Ectodermal cell (in vitro differentiated cells): ENCODE measurements at regions not wholly inside any gene's neighbourhood (a gene's known extent, or its start where the extent isn't known, plus 50 kb on each side); places are given as distances from the start of the nearest gene placed in this dataset.

Experiments used
- H3K27ac ChIP-seq: 2 replicates; pipeline ENCODE4 v1.7.0; 2013; ENCODE audit warnings: mild to moderate bottlenecking, low read depth, low read length; ENCODE audit not compliant: insufficient read depth, poor library complexity, severe bottlenecking
- H3K27me3 ChIP-seq: 2 replicates; pipeline ENCODE4 v1.7.0; 2013; ENCODE audit warnings: mild to moderate bottlenecking, low read length; ENCODE audit not compliant: insufficient read depth, control insufficient read depth, poor library complexity, severe bottlenecking
- H3K36me3 ChIP-seq: one replicate; pipeline ENCODE4 v1.7.0; 2013; ENCODE audit warnings: low read length; ENCODE audit not compliant: control insufficient read depth, insufficient read depth
- H3K4me1 ChIP-seq: one replicate; pipeline ENCODE4 v1.7.0; 2013; ENCODE audit warnings: low read length; ENCODE audit not compliant: control insufficient read depth, insufficient read depth
- H3K4me3 ChIP-seq: 2 replicates; pipeline ENCODE4 v1.7.0; 2013; ENCODE audit warnings: low read depth, low read length, control low read depth; ENCODE audit not compliant: insufficient read depth
- H3K9me3 ChIP-seq: 2 replicates; pipeline ENCODE4 v1.7.0; 2013; ENCODE audit warnings: mild to moderate bottlenecking, low read length, moderate library complexity; ENCODE audit not compliant: control insufficient read depth
- WGBS, 2 experiments: methylation state at CpG; one replicate each; pipeline ENCODE4 v1.1.7; 2013; ENCODE audit warnings: missing lambda C conversion rate in 2 of 2; 5-methylcytosine and 5-hydroxymethylcytosine counted together

DNA sequence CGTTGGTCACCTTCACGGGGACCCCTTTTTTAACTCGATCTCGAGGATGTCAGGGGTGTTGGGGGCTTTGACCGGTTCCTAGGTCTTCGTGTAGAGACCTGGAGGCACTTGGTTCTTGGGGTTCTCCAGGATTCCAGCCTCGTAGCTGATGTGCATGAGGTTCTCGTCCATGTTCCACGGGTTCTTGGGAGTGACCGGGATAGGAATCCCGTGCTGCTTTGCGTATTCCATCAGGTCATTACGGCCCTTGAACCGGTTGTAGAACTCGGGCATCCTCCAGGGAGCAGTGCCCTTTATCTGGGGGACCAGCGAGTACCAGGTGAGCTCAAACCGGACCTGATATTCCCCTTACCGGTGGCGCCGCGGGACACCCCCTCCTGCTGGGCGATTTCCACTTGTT is 88.0 kb upstream of the RIPOR2 start:
- Histone ChIP-seq H3K4me1 (no peaks in the 10 kb centered on the region), H3K4me3 (no peak overlapping the region), H3K36me3 (no peaks in the 10 kb centered on the region), H3K27me3 (no peaks in the 10 kb centered on the region), H3K27ac (no peak overlapping the region), H3K9me3 (no peaks in the 10 kb centered on the region)
- 96% methylated on average over 22 of the region's 22 CpGs for WGBS, 2 experiments

- no peak overlapping the region for H3K27ac ChIP-seq
- H3K36me3 ChIP-seq: no peaks in the 10 kb centered on the region
- H3K27me3 ChIP-seq: no peaks in the 10 kb centered on the region
- no peaks in the 10 kb centered on the region for H3K4me1 ChIP-seq
- 100% methylated on average over 3 of the region's 3 CpGs; no CpG with 5 or more reads in 1 of the 2 experiments for WGBS, 2 experiments
- H3K9me3 ChIP-seq: no peaks in the 10 kb centered on the region
- H3K4me3 ChIP-seq: no peak overlapping the region
These were observed 89.1 kb upstream of the RIPOR2 start for GRCh38 chr6:25024821-25025220.

GRCh38 chr6:25025248-25025918 is 89.6 kb upstream of the RIPOR2 start:
- WGBS, 2 experiments: 71 to 89% methylated on average over 3 of the region's 4 CpGs
- H3K4me1 ChIP-seq: no peaks in the 10 kb centered on the region
- no peak overlapping the region for H3K4me3 ChIP-seq
- no peaks in the 10 kb centered on the region for H3K27me3 ChIP-seq
- no peak overlapping the region for H3K27ac ChIP-seq
- no peaks in the 10 kb centered on the region for H3K36me3 ChIP-seq
- no peaks in the 10 kb centered on the region for H3K9me3 ChIP-seq

GRCh38 chr6:25025919-25026301 is 90.2 kb upstream of the RIPOR2 start:
- Histone ChIP-seq H3K27me3 (no peaks in the 10 kb centered on the region), H3K36me3 (no peaks in the 10 kb centered on the region), H3K27ac (no peak overlapping the region), H3K9me3 (no peaks in the 10 kb centered on the region), H3K4me1 (no peaks in the 10 kb centered on the region), H3K4me3 (no peak overlapping the region)
- 89 to 96% methylated on average over 2 of the region's 2 CpGs for WGBS, 2 experiments

DNA sequence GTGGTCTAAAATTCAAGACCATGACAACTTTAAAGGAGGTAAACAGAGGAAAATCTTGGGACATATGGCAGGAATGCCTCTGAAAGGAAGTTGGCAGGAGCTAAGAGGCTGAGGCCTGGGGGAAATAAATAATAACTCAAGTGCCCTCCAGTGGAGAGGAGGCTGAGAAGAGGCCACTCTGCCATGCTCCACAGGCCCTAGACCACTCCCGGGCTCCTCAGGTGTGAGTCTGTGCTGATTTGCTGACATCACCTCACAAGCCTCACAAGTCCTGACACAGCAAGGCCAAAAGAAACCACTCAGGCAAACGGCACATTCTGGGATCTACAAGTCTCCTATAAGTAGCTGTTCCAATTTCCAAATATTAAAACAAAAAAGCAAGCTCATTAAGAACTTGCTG is 91.0 kb upstream of the RIPOR2 start:
- Histone ChIP-seq H3K4me3 (no peak overlapping the region), H3K27me3 (no peaks in the 10 kb centered on the region), H3K4me1 (no peaks in the 10 kb centered on the region), H3K9me3 (no peaks in the 10 kb centered on the region), H3K36me3 (no peaks in the 10 kb centered on the region), H3K27ac (no peak overlapping the region)
- 66 to 77% methylated on average over 2 of the region's 2 CpGs for WGBS, 2 experiments

DNA sequence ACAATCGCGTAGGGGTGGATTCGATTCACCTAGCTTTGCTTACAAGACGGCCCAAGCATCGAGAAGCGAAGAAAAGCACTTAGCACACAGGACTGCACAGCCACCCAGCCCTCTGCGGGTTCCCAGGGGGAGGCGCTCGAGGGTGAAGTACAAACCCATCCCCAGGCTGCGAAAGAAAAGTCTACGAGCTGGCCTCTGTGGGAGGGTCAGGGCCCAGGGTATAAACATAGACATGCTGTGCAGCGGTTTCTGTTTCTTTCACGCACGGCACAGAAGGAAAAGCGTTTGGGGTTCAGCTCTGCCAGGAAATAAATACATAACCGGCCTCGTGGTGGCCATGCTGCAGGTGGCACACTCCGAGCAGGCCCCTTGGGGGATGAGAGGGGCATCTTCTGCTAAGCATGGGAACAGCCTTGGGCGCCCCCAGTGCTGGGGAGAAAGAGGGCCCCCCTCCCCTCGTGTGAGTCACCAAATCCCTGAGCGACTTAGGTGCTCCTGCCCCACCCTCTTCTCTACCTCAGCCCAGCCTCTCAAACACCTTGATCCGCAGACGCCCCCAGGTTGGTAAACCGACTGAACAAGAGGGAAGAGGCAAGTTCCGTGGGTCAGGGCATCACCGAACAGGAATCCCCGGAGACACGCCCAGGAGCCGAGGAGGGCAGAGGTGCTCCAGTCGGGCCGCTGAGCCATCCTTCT is 91.6 kb upstream of the RIPOR2 start:
- H3K4me1 ChIP-seq: no peaks in the 10 kb centered on the region
- WGBS, 2 experiments: 87 to 91% methylated on average over 31 of the region's 31 CpGs

GRCh38 chr6:25028328-25028727 is 92.6 kb upstream of the RIPOR2 start:
- Histone ChIP-seq H3K36me3 (no peaks in the 10 kb centered on the region), H3K9me3 (no peaks in the 10 kb centered on the region), H3K4me3 (no peak overlapping the region), H3K27me3 (no peaks in the 10 kb centered on the region), H3K4me1 (no peaks in the 10 kb centered on the region), H3K27ac (no peak overlapping the region)
- WGBS, 2 experiments: 96 to 98% methylated on average over 1 of the region's 1 CpG

More for the DNA sequence above, 91.6 kb upstream of the RIPOR2 start:
- H3K27ac ChIP-seq: no peak overlapping the region
- H3K36me3 ChIP-seq: no peaks in the 10 kb centered on the region
- H3K27me3 ChIP-seq: no peaks in the 10 kb centered on the region
- no peak overlapping the region for H3K4me3 ChIP-seq
- no peaks in the 10 kb centered on the region for H3K9me3 ChIP-seq

- no peak overlapping the region for H3K4me3 ChIP-seq
- no peaks in the 10 kb centered on the region for H3K36me3 ChIP-seq
- H3K27ac ChIP-seq: no peak overlapping the region
- no peaks in the 10 kb centered on the region for H3K4me1 ChIP-seq
- H3K9me3 ChIP-seq: no peaks in the 10 kb centered on the region
- H3K27me3 ChIP-seq: no peaks in the 10 kb centered on the region
- WGBS, 2 experiments: 89 to 94% methylated on average over 5 to 8 of the region's 8 CpGs
These were observed 97.2 kb upstream of the RIPOR2 start for GRCh38 chr6:25032934-25033333.

DNA sequence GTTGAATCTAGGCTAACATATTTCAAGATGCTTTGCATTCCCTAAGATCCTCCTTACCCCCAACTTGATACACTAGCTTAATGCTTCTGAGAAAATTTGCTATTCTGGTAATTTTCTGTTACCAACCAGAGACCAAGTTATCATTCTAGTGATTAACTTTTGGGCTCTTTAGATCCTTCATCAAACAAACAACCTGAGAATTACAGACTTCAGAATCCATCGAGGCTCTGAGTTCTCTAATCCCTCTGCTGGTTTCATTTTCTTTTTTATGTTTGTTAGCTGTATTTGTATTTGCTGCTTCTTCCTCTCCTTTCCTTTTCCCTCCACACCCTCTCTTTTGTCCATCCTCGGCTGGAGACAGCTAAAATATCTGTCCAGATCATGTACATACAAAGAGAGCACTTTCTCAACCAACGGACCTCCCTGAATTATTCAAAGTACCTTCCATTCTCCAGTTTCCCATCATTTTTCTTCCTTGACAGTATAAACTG is 98.7 kb upstream of the RIPOR2 start:
- no peak overlapping the region for H3K27ac ChIP-seq
- WGBS, 2 experiments: 81 to 83% methylated on average over 2 to 3 of the region's 3 CpGs

DNA sequence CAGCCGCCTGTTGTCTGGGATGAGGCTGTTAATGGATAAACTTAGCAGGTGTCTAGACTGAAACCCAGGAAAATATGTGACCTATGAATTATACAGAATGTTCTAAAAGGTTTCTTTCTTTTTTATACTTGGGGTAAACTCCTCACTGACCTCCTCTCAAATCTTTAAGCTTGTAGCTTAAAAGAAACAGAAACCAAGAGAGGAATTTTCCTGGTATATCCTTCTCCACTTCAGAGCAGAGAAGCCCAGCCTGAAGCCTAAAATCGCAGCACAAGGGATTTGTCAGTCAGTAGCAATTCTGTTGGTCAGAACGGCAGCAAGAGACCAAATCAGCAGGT is 99.4 kb upstream of the RIPOR2 start:
- no peaks in the 10 kb centered on the region for H3K9me3 ChIP-seq
- no peak overlapping the region for H3K27ac ChIP-seq
- no peaks in the 10 kb centered on the region for H3K36me3 ChIP-seq
- H3K4me3 ChIP-seq: no peak overlapping the region
- WGBS, 2 experiments: 75 to 86% methylated on average over 3 of the region's 3 CpGs
- no peaks in the 10 kb centered on the region for H3K27me3 ChIP-seq
- H3K4me1 ChIP-seq: no peaks in the 10 kb centered on the region

More for the DNA sequence above, 98.7 kb upstream of the RIPOR2 start:
- Histone ChIP-seq H3K27me3 (no peaks in the 10 kb centered on the region), H3K4me1 (no peaks in the 10 kb centered on the region), H3K36me3 (no peaks in the 10 kb centered on the region), H3K4me3 (no peak overlapping the region), H3K9me3 (no peaks in the 10 kb centered on the region)
